BJ (cell line): ENCODE measurements at regions not wholly inside any gene's neighbourhood (a gene's known extent, or its start where the extent isn't known, plus 50 kb on each side); places are given as distances from the start of the nearest gene placed in this dataset.

ENCODE experiments used
- CTCF ChIA-PET: fragments of 350-600 bp; formaldehyde crosslinking; extraction: SDS; loops from one replicate; lab custom pipeline; 2021; ENCODE audit warnings: antibody characterized with exemption, inconsistent platforms; lab: Yijun Ruan, JAX
- POLR2A ChIA-PET: fragments of 300-600 bp; sonication (Branson Sonifier 250); formaldehyde crosslinking; extraction: SDS; loops from one replicate; lab custom pipeline; 2021; ENCODE audit warnings: antibody characterized with exemption; lab: Charles Lee
- DNase-seq: peaks from one replicate; pipeline ENCODE4 v3.0.0-alpha.2; 2011; ENCODE audit warnings: low read depth
- H3K27me3 ChIP-seq: 2 replicates; pipeline ENCODE4 v1.6.0; 2011; ENCODE audit warnings: low read length; ENCODE audit not compliant: control insufficient read depth, insufficient read depth
- H3K36me3 ChIP-seq: 2 replicates; pipeline ENCODE4 v1.5.1; 2011; ENCODE audit warnings: low read length; ENCODE audit not compliant: control insufficient read depth, insufficient read depth
- H3K4me3 ChIP-seq: 2 replicates; pipeline ENCODE4 v1.5.1; 2011; ENCODE audit warnings: low read depth, mild to moderate bottlenecking, control low read depth, low read length
- TF ChIP-seq, protein P1 (sequence below): IDR thresholded peaks from 2 replicates; pipeline ENCODE4 v1.5.1; 2011; ENCODE audit warnings: low read depth, mild to moderate bottlenecking, control low read depth, inconsistent platforms, low read length, moderate library complexity; ENCODE audit not compliant: insufficient read depth

DNA sequence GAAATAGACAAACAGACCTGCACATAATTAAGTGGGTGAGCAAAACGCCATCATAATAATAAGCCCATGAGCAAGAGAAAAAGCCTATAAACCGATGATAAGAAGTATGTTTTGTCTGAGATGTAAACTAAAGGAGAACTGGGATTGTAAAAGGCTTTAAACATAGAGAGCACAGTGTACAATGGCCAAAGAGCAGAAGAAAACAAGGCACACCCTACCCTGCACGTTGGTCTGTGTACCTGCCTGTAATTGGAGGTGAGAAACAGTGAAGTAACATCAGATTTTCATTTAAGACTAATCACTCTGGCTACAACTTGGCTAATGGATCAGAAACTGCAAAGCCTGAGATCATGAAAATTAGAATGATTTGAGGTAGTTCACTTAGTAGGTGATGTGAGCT lies 1094.7 kb upstream of the GYPC start:
- Histone ChIP-seq H3K4me3 (no peak overlapping the region), H3K27me3 (no peaks in the 10 kb centered on the region), H3K36me3 (no peaks in the 10 kb centered on the region)
- ChIA-PET POLR2A (no interaction called here), CTCF (no interaction called here)
- no peak for DNase-seq
- TF ChIP-seq, protein P1, sequence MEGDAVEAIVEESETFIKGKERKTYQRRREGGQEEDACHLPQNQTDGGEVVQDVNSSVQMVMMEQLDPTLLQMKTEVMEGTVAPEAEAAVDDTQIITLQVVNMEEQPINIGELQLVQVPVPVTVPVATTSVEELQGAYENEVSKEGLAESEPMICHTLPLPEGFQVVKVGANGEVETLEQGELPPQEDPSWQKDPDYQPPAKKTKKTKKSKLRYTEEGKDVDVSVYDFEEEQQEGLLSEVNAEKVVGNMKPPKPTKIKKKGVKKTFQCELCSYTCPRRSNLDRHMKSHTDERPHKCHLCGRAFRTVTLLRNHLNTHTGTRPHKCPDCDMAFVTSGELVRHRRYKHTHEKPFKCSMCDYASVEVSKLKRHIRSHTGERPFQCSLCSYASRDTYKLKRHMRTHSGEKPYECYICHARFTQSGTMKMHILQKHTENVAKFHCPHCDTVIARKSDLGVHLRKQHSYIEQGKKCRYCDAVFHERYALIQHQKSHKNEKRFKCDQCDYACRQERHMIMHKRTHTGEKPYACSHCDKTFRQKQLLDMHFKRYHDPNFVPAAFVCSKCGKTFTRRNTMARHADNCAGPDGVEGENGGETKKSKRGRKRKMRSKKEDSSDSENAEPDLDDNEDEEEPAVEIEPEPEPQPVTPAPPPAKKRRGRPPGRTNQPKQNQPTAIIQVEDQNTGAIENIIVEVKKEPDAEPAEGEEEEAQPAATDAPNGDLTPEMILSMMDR, result no peak

DNA sequence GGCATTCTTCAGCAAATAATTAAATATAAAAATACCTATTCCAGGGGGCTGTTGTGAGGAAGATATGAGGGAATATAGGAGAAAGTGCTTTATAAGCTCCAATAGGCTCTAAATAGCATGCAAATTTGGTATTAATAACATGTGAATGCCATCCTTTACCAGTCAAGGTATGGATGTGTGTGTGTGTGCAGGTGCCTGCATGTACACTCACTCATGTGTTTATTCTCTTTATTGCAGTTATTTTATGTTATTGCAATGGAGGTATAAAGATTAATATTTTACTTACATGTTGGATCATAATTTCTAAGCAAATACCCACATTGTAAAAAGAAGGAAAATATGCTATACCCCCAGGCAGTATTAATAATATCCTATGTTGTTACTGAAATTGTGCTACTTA lies 1093.0 kb upstream of the GYPC start:
- ChIA-PET POLR2A (no interaction called here), CTCF (no interaction called here)
- TF ChIP-seq, protein P1, result no peak
- no peaks in the 10 kb centered on the region for H3K36me3 ChIP-seq
- DNase-seq, result no peak
- no peaks in the 10 kb centered on the region for H3K27me3 ChIP-seq
- no peak overlapping the region for H3K4me3 ChIP-seq

DNA sequence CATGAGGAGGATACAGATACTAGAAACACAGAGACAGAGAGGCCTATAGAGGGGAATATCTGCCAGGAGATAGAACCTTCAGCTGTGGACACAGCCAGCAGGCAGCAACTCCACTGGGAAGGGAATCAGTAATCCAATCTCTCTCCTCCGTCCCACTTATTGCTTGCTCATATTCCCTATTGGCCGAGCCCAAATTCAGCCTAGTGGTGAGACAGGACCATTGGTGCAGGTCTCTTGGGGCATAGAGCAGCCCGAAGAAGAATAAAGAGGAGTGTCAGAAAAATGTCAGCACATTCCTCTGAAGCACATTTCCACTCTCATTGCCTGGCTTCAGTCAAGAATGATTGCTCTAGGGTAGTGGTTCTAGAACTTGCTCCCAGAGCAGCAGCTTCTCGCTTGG lies 1091.5 kb upstream of the GYPC start:
- ChIA-PET POLR2A (no interaction called here), CTCF (no interaction called here)
- TF ChIP-seq, protein P1, result no peak
- no peaks in the 10 kb centered on the region for H3K27me3 ChIP-seq
- H3K36me3 ChIP-seq, result no peaks in the 10 kb centered on the region
- DNase-seq, result no peak
- H3K4me3 ChIP-seq, result no peak overlapping the region

DNA sequence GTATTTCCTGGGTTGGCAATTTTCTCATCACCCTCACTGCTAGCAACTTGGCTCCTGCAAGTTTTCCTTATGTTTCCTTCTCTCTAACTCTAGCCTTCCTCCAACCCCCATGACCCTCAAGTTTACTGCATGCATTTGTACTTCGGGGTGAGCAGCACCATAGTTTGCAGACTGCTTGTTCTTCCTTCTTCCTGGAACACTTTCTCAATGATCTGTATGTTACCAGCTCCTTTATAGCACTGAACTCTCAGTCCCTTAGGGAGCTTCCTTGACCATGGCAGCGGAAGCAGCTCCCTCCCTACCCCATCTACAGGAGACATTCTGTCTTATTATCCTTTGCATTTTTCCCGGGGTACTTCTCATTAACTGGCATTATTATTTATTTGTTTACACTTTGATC lies 1089.5 kb upstream of the GYPC start:
- ChIA-PET CTCF (no interaction called here), POLR2A (no interaction called here)
- Histone ChIP-seq H3K4me3 (no peak overlapping the region), H3K36me3 (no peaks in the 10 kb centered on the region), H3K27me3 (no peaks in the 10 kb centered on the region)
- DNase-seq, result no peak
- TF ChIP-seq, protein P1, result no peak

DNA sequence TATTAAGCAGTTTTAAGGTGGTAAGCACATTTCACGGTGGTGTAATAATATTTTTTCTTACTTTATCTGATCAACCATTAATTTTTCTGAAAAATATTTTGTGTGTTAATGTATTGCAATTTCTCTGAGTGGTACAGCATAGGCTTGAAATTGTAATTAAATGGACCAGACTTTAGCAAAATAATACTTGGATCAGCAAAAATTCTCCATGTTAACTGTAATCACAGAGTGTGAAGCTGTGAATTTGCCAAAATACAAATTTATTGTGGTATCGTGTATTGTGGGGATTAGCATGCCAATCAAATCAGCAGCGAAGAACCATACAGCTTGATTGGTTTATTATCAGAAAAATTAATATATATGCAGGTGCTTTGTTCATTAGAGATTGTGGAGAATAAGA lies 1088.9 kb upstream of the GYPC start:
- DNase-seq, result no peak
- H3K36me3 ChIP-seq, result no peaks in the 10 kb centered on the region
- TF ChIP-seq, protein P1, result no peak
- CTCF ChIA-PET, result no interaction called here
- POLR2A ChIA-PET, result no interaction called here
- H3K4me3 ChIP-seq, result no peak overlapping the region
- H3K27me3 ChIP-seq, result no peaks in the 10 kb centered on the region
